HG03097 (cell line): ENCODE measurements at regions not wholly inside any gene's neighbourhood (a gene's known extent, or its start where the extent isn't known, plus 50 kb on each side); places are given as distances from the start of the nearest gene placed in this dataset.
"Not testable (repeated sequence)": the region's sequence is repeated elsewhere in the genome, so short reads cannot be mapped to it uniquely, and the experiment has no call there.

Source experiments
- ATAC-seq: cut with Tn5 transposase; IDR thresholded peaks from one replicate; pipeline ENCODE4 v1.9.1; 2021; ENCODE audit not compliant: unreplicated experiment, low FRiP score

GRCh38 chr3:31176045-31176444 lies 281.6 kb upstream of the GADL1 start:
- no peak for ATAC-seq

GRCh38 chr3:31178467-31178866 lies 284.0 kb upstream of the GADL1 start:
- no peak for ATAC-seq

GRCh38 chr3:31179768-31180167 lies 285.3 kb upstream of the GADL1 start:
- no peak for ATAC-seq

GRCh38 chr3:31180274-31180673 lies 285.8 kb upstream of the GADL1 start:
- no peak for ATAC-seq

GRCh38 chr3:31181661-31182060 lies 287.2 kb upstream of the GADL1 start:
- no peak for ATAC-seq

GRCh38 chr3:31182661-31183060 lies 288.2 kb upstream of the GADL1 start:
- ATAC-seq: no peak

- ATAC-seq: no peak
Measured at GRCh38 chr3:31184261-31185061, 290.0 kb upstream of the GADL1 start.

GRCh38 chr3:31185062-31185357 lies 290.5 kb upstream of the GADL1 start:
- no peak for ATAC-seq

- no peak for ATAC-seq
Measured at GRCh38 chr3:31186041-31186440, 291.6 kb upstream of the GADL1 start.

GRCh38 chr3:31187380-31187779 lies 292.9 kb upstream of the GADL1 start:
- ATAC-seq: no peak

- no peak for ATAC-seq
Measured at GRCh38 chr3:31188112-31188511, 293.7 kb upstream of the GADL1 start.

GRCh38 chr3:31189330-31189729 lies 294.9 kb upstream of the GADL1 start:
- ATAC-seq: no peak

- ATAC-seq: no peak
Measured at GRCh38 chr3:31189971-31190370, 295.5 kb upstream of the GADL1 start.

GRCh38 chr3:31191354-31191753 lies 296.9 kb upstream of the GADL1 start:
- ATAC-seq: no peak

GRCh38 chr3:31193429-31193828 lies 299.0 kb upstream of the GADL1 start:
- ATAC-seq: no peak

GRCh38 chr3:31193871-31194270 lies 299.4 kb upstream of the GADL1 start:
- no peak for ATAC-seq

- no peak for ATAC-seq
Measured at GRCh38 chr3:31196261-31196660, 301.8 kb upstream of the GADL1 start.

GRCh38 chr3:31196881-31197364 lies 302.5 kb upstream of the GADL1 start:
- no peak for ATAC-seq

GRCh38 chr3:31197941-31198340 lies 303.5 kb upstream of the GADL1 start:
- no peak for ATAC-seq

- no peak for ATAC-seq
Measured at GRCh38 chr3:31198890-31199289, 304.4 kb upstream of the GADL1 start.

GRCh38 chr3:31203960-31204795 lies 309.7 kb upstream of the GADL1 start:
- ATAC-seq: no peak

GRCh38 chr3:31204796-31205056 lies 310.3 kb upstream of the GADL1 start:
- ATAC-seq: not testable (repeated sequence)
